IPS DF 6.9 (cell line): ENCODE measurements at regions not wholly inside any gene's neighbourhood (a gene's known extent, or its start where the extent isn't known, plus 50 kb on each side); places are given as distances from the start of the nearest gene placed in this dataset.
"Not testable (repeated sequence)": the region's sequence is repeated elsewhere in the genome, so short reads cannot be mapped to it uniquely, and the experiment has no call there.

Experiments used
- DNase-seq: peaks from one replicate; pipeline ENCODE4 v3.0.0-alpha.2; 2013; ENCODE audit warnings: low read depth, low spot score
- H3K27ac ChIP-seq: one replicate; pipeline ENCODE4 v1.5.1; 2013; ENCODE audit warnings: low read length, control low read depth
- H3K27me3 ChIP-seq: 2 replicates; pipeline ENCODE4 v1.6.1; 2013; ENCODE audit warnings: mild to moderate bottlenecking, low read length; ENCODE audit not compliant: control insufficient read depth, insufficient read depth
- H3K36me3 ChIP-seq: 2 replicates; pipeline ENCODE4 v1.6.1; 2013; ENCODE audit warnings: low read length; ENCODE audit not compliant: control insufficient read depth, insufficient read depth
- H3K4me1 ChIP-seq: 2 replicates; pipeline ENCODE4 v1.6.1; 2013; ENCODE audit warnings: low read length; ENCODE audit not compliant: control insufficient read depth, insufficient read depth
- H3K4me3 ChIP-seq: 2 replicates; pipeline ENCODE4 v1.5.1; 2013; ENCODE audit warnings: mild to moderate bottlenecking, low read length
- H3K9me3 ChIP-seq: 2 replicates; pipeline ENCODE4 v1.6.1; 2013; ENCODE audit warnings: low read length, inconsistent platforms; ENCODE audit not compliant: control insufficient read depth, insufficient read depth
- WGBS: extraction: QIAGEN DNeasy Blood & Tissue Kit; methylation state at CpG from one replicate; pipeline ENCODE4 v1.1.7; 2013; ENCODE audit warnings: mixed read lengths, missing lambda C conversion rate; ENCODE audit not compliant: insufficient read length, insufficient coverage; 5-methylcytosine and 5-hydroxymethylcytosine counted together

DNA sequence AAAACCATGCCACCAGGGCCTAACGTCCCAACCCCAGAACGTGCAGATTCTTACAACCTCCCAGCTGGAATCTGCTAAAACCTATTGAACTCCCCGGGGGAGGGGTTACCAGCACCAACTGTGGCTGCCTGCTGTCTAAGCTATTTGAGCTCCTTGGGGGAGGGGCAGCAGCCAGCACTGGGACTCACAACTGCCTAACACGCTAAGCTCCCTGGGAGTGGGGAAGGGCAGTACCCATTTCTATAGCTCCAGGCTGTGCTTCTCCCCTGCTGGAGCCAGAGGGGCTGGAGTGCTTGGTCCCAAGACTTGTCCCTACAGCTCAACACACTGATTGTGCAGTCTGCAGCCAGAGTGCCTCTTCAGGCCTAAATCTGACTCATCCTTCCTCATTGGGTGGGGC is 459.8 kb upstream of the FGF16 start:
- Histone ChIP-seq H3K4me3 (no peak overlapping the region), H3K36me3 (no peaks in the 10 kb centered on the region), H3K9me3 (no peaks in the 10 kb centered on the region), H3K4me1 (no peaks in the 10 kb centered on the region), H3K27ac (no peak overlapping the region), H3K27me3 (no peaks in the 10 kb centered on the region)
- DNase-seq: no peak
- WGBS: no CpG with 5 or more reads among the region's 4 CpGs

DNA sequence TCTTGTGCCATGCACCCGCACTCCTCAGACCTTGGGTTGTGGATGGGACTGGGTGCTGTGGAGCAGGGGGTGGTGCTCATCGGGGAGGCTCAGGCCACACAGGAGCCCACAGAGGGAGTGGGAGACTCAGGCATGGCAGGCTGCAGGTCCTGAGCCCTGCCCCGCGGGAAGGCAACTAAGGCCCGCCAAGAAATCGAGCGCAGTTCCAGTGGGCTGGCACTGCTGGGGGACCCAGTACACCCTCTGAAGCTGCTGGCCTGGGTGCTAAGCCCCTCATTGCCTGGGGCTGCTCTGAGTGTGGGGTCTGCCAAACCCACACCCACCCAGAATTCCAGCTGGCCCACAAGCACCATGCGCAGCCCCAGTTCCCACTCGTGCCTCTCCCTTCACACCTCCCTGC is 450.5 kb upstream of the FGF16 start:
- Histone ChIP-seq H3K27me3 (no peaks in the 10 kb centered on the region), H3K4me1 (no peaks in the 10 kb centered on the region), H3K36me3 (no peaks in the 10 kb centered on the region), H3K27ac (no peak overlapping the region), H3K9me3 (no peaks in the 10 kb centered on the region), H3K4me3 (no peak overlapping the region)
- no CpG with 5 or more reads among the region's 9 CpGs for WGBS
- DNase-seq: no peak

DNA sequence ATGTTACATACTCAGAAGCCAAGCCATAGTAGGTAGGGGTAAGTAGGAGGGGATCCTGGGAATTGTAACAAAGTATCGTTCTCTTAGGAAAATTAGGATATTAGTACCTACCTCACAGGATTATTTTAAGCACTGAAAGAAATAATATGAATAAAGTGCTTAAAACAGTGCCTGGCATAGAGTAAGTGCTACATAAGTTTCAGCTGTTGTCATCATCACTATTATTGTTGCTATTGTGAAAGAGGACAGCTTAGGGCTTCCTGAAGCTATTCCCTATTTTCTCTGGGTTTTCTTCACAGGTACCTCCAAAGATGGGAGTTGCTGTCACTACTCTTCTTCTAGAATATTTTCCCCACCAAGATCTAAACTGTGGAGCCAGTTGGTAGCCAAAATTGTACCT is 443.7 kb upstream of the FGF16 start:
- Histone ChIP-seq H3K9me3 (no peaks in the 10 kb centered on the region), H3K4me1 (no peaks in the 10 kb centered on the region), H3K36me3 (no peaks in the 10 kb centered on the region), H3K27ac (no peak overlapping the region), H3K4me3 (no peak overlapping the region), H3K27me3 (no peaks in the 10 kb centered on the region)
- DNase-seq: no peak
- no CpG with 5 or more reads among the region's 1 CpG for WGBS

DNA sequence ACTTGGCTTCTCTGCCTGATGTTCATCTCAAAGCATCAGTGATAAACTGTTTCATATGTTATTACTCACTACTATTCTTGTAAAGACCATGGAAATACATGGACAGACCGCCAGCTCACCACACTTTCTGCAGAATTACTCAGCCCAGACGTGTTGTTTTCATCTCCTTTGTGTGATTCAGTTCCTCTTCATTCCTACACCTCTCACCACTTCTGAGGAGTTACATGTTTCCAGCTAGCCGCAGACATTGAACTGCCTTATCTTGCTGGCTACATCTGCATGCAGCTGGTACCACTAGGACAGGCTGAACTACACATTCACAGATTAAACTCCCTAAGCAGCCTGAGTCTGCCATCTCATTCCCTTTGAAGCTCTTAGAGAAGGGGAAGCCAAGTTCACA is 443.2 kb upstream of the FGF16 start:
- DNase-seq: no peak
- H3K36me3 ChIP-seq: no peaks in the 10 kb centered on the region
- no peaks in the 10 kb centered on the region for H3K4me1 ChIP-seq
- H3K4me3 ChIP-seq: no peak overlapping the region
- WGBS: no CpG with 5 or more reads among the region's 3 CpGs
- no peaks in the 10 kb centered on the region for H3K9me3 ChIP-seq
- no peaks in the 10 kb centered on the region for H3K27me3 ChIP-seq
- no peak overlapping the region for H3K27ac ChIP-seq

DNA sequence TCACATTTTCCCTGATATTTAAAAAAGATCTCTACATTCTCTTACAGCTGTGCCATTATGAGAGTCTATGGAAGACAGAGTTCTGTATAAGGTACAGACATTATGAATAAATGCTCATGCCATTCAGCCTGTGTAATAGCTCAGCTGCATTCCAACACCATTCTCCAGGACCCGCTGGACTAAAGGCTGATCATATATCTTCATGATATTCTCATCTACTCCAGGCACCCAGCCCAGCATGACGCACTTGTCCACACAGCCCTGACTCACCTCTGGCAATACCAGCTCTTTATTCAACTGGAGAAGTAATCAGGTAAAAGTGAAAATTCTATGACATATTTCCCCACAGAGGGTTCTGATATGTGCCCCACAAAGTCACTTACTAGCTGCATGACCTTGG is 437.5 kb upstream of the FGF16 start:
- Histone ChIP-seq H3K27ac (no peak overlapping the region), H3K9me3 (no peaks in the 10 kb centered on the region), H3K36me3 (no peaks in the 10 kb centered on the region), H3K4me1 (no peaks in the 10 kb centered on the region), H3K4me3 (no peak overlapping the region), H3K27me3 (no peaks in the 10 kb centered on the region)
- DNase-seq: no peak
- no CpG with 5 or more reads among the region's 2 CpGs for WGBS

DNA sequence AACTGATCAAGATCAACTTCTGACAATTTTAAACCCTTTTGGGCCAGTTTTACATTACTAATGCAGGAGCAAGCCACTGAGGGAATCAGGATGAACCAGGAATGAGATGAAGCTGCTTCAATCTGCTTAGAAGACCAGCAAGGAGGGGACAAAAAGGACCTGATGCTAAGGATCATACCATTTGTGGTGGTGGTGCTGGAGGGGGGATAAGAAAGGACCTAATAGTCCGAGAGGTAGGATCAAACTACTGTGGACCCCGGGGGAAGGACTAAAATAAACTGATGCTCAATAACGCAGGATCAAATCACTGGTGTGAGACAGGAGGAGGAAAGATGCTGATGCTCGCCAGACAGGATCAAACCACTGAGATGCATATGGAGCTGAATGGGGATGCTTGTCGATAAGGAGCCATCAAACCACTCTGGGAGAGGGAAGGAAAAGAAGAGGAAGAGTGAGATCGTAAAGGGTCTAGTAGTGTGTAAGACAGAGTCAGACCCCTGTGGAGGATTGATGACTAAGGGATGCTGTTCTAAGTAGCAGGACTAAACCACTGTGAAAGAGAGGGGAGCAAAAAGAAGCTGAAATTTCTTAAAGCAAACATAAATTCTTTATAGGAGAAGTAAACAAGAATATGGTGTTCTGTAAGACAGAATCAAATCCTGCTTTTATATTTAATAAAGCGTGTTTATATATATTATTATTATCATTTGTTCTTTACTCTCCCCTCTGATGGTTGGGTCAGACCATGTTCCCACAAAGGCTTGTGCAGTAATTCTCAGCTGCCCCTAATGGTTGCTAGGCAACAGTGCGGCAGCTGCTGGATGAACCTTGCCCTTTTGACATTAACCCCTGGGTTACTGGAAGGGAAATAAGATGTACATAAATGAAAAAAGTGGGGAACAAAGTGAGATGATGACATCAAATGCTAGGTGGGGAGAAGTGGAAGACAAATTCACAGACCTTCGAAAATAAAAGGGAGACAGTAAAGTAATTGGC is 432.5 kb upstream of the FGF16 start:
- no peaks in the 10 kb centered on the region for H3K4me1 ChIP-seq
- no peak overlapping the region for H3K27ac ChIP-seq
- no peaks in the 10 kb centered on the region for H3K36me3 ChIP-seq
- H3K27me3 ChIP-seq: no peaks in the 10 kb centered on the region
- H3K9me3 ChIP-seq: no peaks in the 10 kb centered on the region
- no CpG with 5 or more reads among the region's 9 CpGs for WGBS
- no peak overlapping the region for H3K4me3 ChIP-seq
- DNase-seq: peak; percentile 18

DNA sequence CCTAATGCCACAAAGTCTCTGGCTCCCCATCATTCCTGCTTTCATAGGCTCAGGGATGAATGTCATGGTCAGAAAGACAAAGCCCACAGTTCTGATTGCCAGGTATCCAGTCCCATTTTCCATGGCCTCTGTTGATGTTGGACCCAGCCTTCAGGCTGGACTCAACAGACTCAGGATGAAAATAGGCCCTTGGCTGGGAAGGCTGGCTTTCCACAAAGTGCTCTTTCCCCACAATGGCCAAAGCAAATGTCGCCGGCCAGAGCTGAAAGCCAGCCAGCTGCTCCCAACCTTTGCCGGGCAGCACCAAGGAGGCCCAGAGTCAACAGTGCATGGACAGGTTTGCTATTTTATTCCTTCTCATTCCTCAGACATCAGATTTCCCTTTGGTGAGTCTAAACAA is 430.1 kb upstream of the FGF16 start:
- no CpG with 5 or more reads among the region's 3 CpGs for WGBS
- H3K4me1 ChIP-seq: no peaks in the 10 kb centered on the region
- no peaks in the 10 kb centered on the region for H3K27me3 ChIP-seq
- no peak overlapping the region for H3K27ac ChIP-seq
- H3K4me3 ChIP-seq: no peak overlapping the region
- no peak for DNase-seq
- no peaks in the 10 kb centered on the region for H3K9me3 ChIP-seq
- no peaks in the 10 kb centered on the region for H3K36me3 ChIP-seq

DNA sequence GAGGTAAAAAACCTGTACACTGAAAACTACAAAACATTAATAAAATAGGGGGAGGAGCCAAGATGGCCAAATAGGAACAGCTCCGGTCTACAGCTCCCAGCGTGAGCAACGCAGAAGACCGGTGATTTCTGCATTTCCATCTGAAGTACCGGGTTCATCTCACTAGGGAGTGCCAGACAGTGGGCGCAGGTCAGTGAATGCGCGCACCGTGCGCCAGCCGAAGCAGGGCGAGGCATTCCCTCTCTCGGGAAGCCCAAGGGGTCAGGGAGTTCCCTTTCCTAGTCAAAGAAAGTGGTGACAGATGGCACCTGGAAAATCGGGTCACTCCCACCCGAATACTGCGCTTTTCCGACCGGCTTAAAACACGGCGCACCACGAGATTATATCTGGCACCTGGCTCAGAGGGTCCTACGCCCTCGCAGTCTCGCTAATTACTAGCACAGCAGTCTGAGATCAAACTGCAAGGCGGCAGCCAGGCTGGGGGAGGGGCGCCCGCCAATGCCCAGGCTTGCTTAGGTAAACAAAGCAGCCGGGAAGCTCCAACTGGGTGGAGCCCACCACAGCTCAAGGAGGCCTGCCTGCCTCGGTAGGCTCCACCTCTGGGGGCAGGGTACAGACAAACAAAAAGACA is 400.9 kb upstream of the FGF16 start:
- not testable (repeated sequence) for H3K36me3 ChIP-seq, H3K9me3 ChIP-seq, H3K27ac ChIP-seq, H3K27me3 ChIP-seq, H3K4me1 ChIP-seq
- peak; percentile 1 for DNase-seq
- no CpG with 5 or more reads among the region's 29 CpGs for WGBS
- H3K4me3 ChIP-seq: peak overlapping the region; percentile 19; the same call in 1 of the 2 replicates

DNA sequence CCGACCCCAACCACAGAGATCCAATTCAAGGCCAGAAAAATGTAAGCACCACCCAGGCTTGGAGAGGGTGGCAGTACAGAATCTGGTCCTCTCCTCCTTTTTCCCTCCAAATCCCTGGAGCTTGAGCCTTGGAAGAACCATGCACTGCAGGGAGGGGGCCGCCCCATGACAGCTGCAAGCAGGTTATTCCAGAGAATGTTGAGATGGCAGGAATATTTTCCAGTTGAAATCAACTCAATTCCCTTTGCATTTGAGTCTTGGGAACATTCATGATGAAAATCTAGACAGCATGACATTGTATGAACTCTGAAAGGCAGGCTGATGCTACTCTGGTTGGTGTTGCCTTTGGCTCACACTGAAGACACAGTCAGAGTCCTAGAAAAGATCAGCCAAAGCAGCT is 386.6 kb upstream of the FGF16 start:
- Histone ChIP-seq H3K4me1 (no peaks in the 10 kb centered on the region), H3K27me3 (no peaks in the 10 kb centered on the region)
- WGBS: no CpG with 5 or more reads among the region's 2 CpGs

DNA sequence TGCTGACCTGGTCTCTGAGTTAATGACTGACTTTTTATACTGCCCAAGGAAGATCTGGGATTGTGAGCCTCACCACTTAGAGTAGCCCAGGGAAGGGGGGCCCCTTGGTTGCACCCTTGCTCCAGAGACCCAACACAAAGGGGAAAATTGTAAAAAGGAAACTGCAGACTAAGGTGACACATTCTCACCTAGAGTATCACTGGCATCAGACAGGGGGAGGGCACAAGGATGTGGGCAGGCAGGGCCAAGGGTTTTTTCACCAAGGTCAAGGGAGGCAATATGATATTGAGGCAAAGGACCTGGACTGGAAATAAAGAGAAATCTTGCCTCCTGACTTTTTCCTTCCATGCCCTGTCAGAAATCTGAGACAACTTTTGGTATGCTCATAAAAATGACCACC is 386.2 kb upstream of the FGF16 start:
- no peak overlapping the region for H3K4me3 ChIP-seq
- H3K36me3 ChIP-seq: no peaks in the 10 kb centered on the region
- no peak for DNase-seq
- no peak overlapping the region for H3K27ac ChIP-seq
- H3K9me3 ChIP-seq: no peaks in the 10 kb centered on the region
- no peaks in the 10 kb centered on the region for H3K27me3 ChIP-seq
- no peaks in the 10 kb centered on the region for H3K4me1 ChIP-seq

More for the DNA sequence above, 386.6 kb upstream of the FGF16 start:
- H3K9me3 ChIP-seq: no peaks in the 10 kb centered on the region
- no peak for DNase-seq
- H3K36me3 ChIP-seq: no peaks in the 10 kb centered on the region
- H3K27ac ChIP-seq: no peak overlapping the region
- H3K4me3 ChIP-seq: no peak overlapping the region
